Activated naive CD8-positive, alpha-beta T cell treated with anti-CD3 and anti-CD28 coated beads for 36 hours (primary cell): ENCODE measurements at regions not wholly inside any gene's neighbourhood (a gene's known extent, or its start where the extent isn't known, plus 50 kb on each side); places are given as distances from the start of the nearest gene placed in this dataset.

Source experiments
- DNase-seq: peaks from one replicate; pipeline ENCODE4 v3.0.0; 2021
- H3K27ac Mint-ChIP-seq: one replicate; pipeline ENCODE4 v1.8.0; 2022; ENCODE audit warnings: mild to moderate bottlenecking, moderate library complexity, mixed read lengths
- H3K27me3 Mint-ChIP-seq: one replicate; pipeline ENCODE4 v1.8.0; 2022; ENCODE audit warnings: mild to moderate bottlenecking, mixed read lengths
- H3K36me3 Mint-ChIP-seq: one replicate; pipeline ENCODE4 v1.8.0; 2021; ENCODE audit warnings: mild to moderate bottlenecking, mixed read lengths
- H3K4me1 Mint-ChIP-seq: one replicate; pipeline ENCODE4 v1.8.0; 2021; ENCODE audit warnings: mixed read lengths
- H3K4me3 Mint-ChIP-seq: one replicate; pipeline ENCODE4 v1.8.0; 2022; ENCODE audit warnings: mild to moderate bottlenecking, moderate library complexity, mixed read lengths
- H3K9me3 Mint-ChIP-seq: one replicate; pipeline ENCODE4 v1.8.0; 2022; ENCODE audit warnings: mixed read lengths

GRCh38 chr6:147133669-147134068 lies 70.5 kb upstream of the STXBP5 start:
- Mint-ChIP-seq H3K27me3 (no peaks in the 10 kb centered on the region), H3K9me3 (no peaks in the 10 kb centered on the region), H3K4me3 (no peak overlapping the region), H3K27ac (no peak overlapping the region), H3K4me1 (peaks cover 8% of the 10 kb centered on the region), H3K36me3 (no peaks in the 10 kb centered on the region)
- DNase-seq, result no peak

- H3K36me3 Mint-ChIP-seq, result no peaks in the 10 kb centered on the region
- H3K9me3 Mint-ChIP-seq, result no peaks in the 10 kb centered on the region
- peaks cover 8% of the 10 kb centered on the region for H3K4me1 Mint-ChIP-seq
- no peak overlapping the region for H3K4me3 Mint-ChIP-seq
- no peak overlapping the region for H3K27ac Mint-ChIP-seq
- H3K27me3 Mint-ChIP-seq, result no peaks in the 10 kb centered on the region
- DNase-seq, result no peak
Observed at GRCh38 chr6:147135211-147135681, 69.0 kb upstream of the STXBP5 start.

- DNase-seq, result no peak
- no peaks in the 10 kb centered on the region for H3K36me3 Mint-ChIP-seq
- no peak overlapping the region for H3K27ac Mint-ChIP-seq
- peaks cover 8% of the 10 kb centered on the region for H3K4me1 Mint-ChIP-seq
- H3K27me3 Mint-ChIP-seq, result no peaks in the 10 kb centered on the region
- H3K9me3 Mint-ChIP-seq, result no peaks in the 10 kb centered on the region
- H3K4me3 Mint-ChIP-seq, result no peak overlapping the region
Observed at GRCh38 chr6:147136057-147136456, 68.2 kb upstream of the STXBP5 start.

- no peaks in the 10 kb centered on the region for H3K9me3 Mint-ChIP-seq
- DNase-seq, result no peak
- H3K4me1 Mint-ChIP-seq, result peaks cover 2% of the 10 kb centered on the region
- H3K27me3 Mint-ChIP-seq, result no peaks in the 10 kb centered on the region
- no peak overlapping the region for H3K27ac Mint-ChIP-seq
- H3K4me3 Mint-ChIP-seq, result no peak overlapping the region
- no peaks in the 10 kb centered on the region for H3K36me3 Mint-ChIP-seq
Observed at GRCh38 chr6:147137986-147138385, 66.2 kb upstream of the STXBP5 start.

- Mint-ChIP-seq H3K9me3 (no peaks in the 10 kb centered on the region), H3K4me1 (peaks cover under 1% of the 10 kb centered on the region), H3K36me3 (no peaks in the 10 kb centered on the region), H3K27ac (no peak overlapping the region), H3K4me3 (no peak overlapping the region), H3K27me3 (no peaks in the 10 kb centered on the region)
- no peak for DNase-seq
Observed at GRCh38 chr6:147138835-147139234, 65.4 kb upstream of the STXBP5 start.

- H3K27ac Mint-ChIP-seq, result no peak overlapping the region
- no peak for DNase-seq
- no peaks in the 10 kb centered on the region for H3K4me1 Mint-ChIP-seq
- no peaks in the 10 kb centered on the region for H3K27me3 Mint-ChIP-seq
- no peak overlapping the region for H3K4me3 Mint-ChIP-seq
- H3K9me3 Mint-ChIP-seq, result no peaks in the 10 kb centered on the region
- no peaks in the 10 kb centered on the region for H3K36me3 Mint-ChIP-seq
Observed at GRCh38 chr6:147141711-147142308, 62.4 kb upstream of the STXBP5 start.

GRCh38 chr6:147142684-147143245 lies 61.5 kb upstream of the STXBP5 start:
- Mint-ChIP-seq H3K27me3 (no peaks in the 10 kb centered on the region), H3K36me3 (no peaks in the 10 kb centered on the region), H3K9me3 (no peaks in the 10 kb centered on the region), H3K27ac (no peak overlapping the region), H3K4me1 (no peaks in the 10 kb centered on the region), H3K4me3 (no peak overlapping the region)
- DNase-seq, result no peak

GRCh38 chr6:147149092-147149491 lies 55.1 kb upstream of the STXBP5 start:
- DNase-seq, result no peak
- no peak overlapping the region for H3K4me3 Mint-ChIP-seq
- no peaks in the 10 kb centered on the region for H3K36me3 Mint-ChIP-seq

GRCh38 chr6:147149826-147150225 lies 54.4 kb upstream of the STXBP5 start:
- H3K27ac Mint-ChIP-seq, result no peak overlapping the region
- H3K27me3 Mint-ChIP-seq, result no peaks in the 10 kb centered on the region
- no peaks in the 10 kb centered on the region for H3K4me1 Mint-ChIP-seq
- H3K9me3 Mint-ChIP-seq, result no peaks in the 10 kb centered on the region
- H3K36me3 Mint-ChIP-seq, result no peaks in the 10 kb centered on the region
- no peak for DNase-seq
- no peak overlapping the region for H3K4me3 Mint-ChIP-seq

More at GRCh38 chr6:147149092-147149491, 55.1 kb upstream of the STXBP5 start:
- H3K27ac Mint-ChIP-seq, result no peak overlapping the region
- H3K4me1 Mint-ChIP-seq, result no peaks in the 10 kb centered on the region
- no peaks in the 10 kb centered on the region for H3K27me3 Mint-ChIP-seq
- no peaks in the 10 kb centered on the region for H3K9me3 Mint-ChIP-seq

- Mint-ChIP-seq H3K4me1 (no peaks in the 10 kb centered on the region), H3K27ac (no peak overlapping the region), H3K4me3 (no peak overlapping the region), H3K27me3 (no peaks in the 10 kb centered on the region), H3K36me3 (no peaks in the 10 kb centered on the region), H3K9me3 (no peaks in the 10 kb centered on the region)
- DNase-seq, result no peak
Observed at GRCh38 chr6:147150293-147150692, 53.9 kb upstream of the STXBP5 start.
